ENCODE measurements at regions not wholly inside any gene's neighbourhood (a gene's known extent, or its start where the extent isn't known, plus 50 kb on each side); places are given as distances from the start of the nearest gene placed in this dataset.

GRCh38 chr2:105593221-105593967 lies 151.3 kb upstream of the NCK2 start:
- TF ChIP-seq CTCF (optimal IDR thresholded peaks at IDR 0.05 in 1 of 3, IDR thresholded peaks at IDR 0.05 in 1 of 3, conservative IDR thresholded peaks at IDR 0.05 in 1 of 3; ENCODE audit: extremely low read depth in 1 of 3, insufficient read depth in 2 of 3, low read length in 3 of 3): no peak
- no peak for TF ChIP-seq EZH2 (IDR thresholded peaks at IDR 0.05; ENCODE audit: low read length)

Measured in keratinocyte (primary cell).